C4-2B (cell line): ENCODE measurements at regions not wholly inside any gene's neighbourhood (a gene's known extent, or its start where the extent isn't known, plus 50 kb on each side); places are given as distances from the start of the nearest gene placed in this dataset.

Source experiments
- CTCF ChIP-seq: fragments of 450-650 bp; conservative IDR thresholded peaks from 2 replicates; pipeline ENCODE4 v1.5.1; 2017; ENCODE audit warnings: mild to moderate bottlenecking
- ZFX ChIP-seq: fragments of 450-650 bp; IDR thresholded peaks from 2 replicates; pipeline ENCODE4 v1.6.1; 2017

GRCh38 chr3:159894386-159894785 lies 94.2 kb upstream of the IL12A start:
- no peak for TF ChIP-seq CTCF
- no peak for TF ChIP-seq ZFX
